22Rv1 (cell line): ENCODE measurements at regions not wholly inside any gene's neighbourhood (a gene's known extent, or its start where the extent isn't known, plus 50 kb on each side); places are given as distances from the start of the nearest gene placed in this dataset.

Experiments used
- H3K27ac ChIP-seq: fragments of 450-650 bp; 2 replicates; pipeline ENCODE4 v1.5.1; 2017
- CTCF ChIP-seq: fragments of 450-650 bp; IDR thresholded peaks from 2 replicates; pipeline ENCODE4 v1.5.1; 2017; ENCODE audit warnings: mild to moderate bottlenecking
- ZFX ChIP-seq: fragments of 450-650 bp; IDR thresholded peaks from 2 replicates; pipeline ENCODE4 v1.6.1; 2017; ENCODE audit warnings: antibody characterized with exemption, borderline replicate concordance

DNA sequence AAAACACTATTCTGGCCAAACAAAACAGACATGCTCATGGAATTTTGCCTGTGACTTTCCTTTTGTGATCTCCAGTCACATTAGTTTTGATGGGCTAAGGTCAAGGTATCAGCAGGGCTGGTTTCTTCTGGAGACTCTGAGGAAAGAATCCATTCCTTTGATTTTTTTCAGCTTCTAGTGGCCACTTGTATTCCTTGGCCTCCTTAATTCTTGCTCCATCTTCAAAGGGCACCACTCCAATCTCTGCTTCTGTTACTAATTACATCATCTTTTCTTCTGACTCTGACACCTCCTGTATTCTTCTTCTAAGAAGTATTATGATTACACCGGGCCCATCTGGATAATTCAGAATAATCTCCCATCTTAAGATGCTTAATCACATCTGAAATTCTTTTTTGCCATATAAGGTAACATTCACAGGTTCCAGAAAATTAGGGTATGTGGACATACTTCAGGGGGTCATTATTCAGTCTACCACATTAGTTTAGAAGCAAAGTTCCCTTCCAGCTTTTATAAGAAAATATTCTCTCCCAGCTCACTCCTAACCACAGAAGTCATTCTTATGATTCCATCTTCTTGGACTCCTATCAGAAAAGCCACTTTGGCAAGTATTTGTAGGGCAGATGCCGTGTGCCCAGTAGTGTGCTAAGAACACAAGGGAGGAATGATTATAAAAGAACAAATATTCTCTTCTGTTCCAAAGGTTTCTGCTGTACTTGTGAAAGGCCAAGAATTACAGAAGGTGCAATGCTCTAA lies 56.4 kb upstream of the FSHB start:
- TF ChIP-seq CTCF (no peak), ZFX (no peak)
- H3K27ac ChIP-seq, result no peak overlapping the region
